ENCODE measurements at regions not wholly inside any gene's neighbourhood (a gene's known extent, or its start where the extent isn't known, plus 50 kb on each side); places are given as distances from the start of the nearest gene placed in this dataset.
"Not testable (repeated sequence)": the region's sequence is repeated elsewhere in the genome, so short reads cannot be mapped to it uniquely, and the experiment has no call there.

GRCh38 chr9:99498979-99499378 lies 276.9 kb downstream of the SEC61B start:
- not testable (repeated sequence) for TF ChIP-seq CTCF, POLR2A (IDR thresholded peaks at IDR 0.05)
